ENCODE measurements at regions not wholly inside any gene's neighbourhood (a gene's known extent, or its start where the extent isn't known, plus 50 kb on each side); places are given as distances from the start of the nearest gene placed in this dataset.
"Not testable (repeated sequence)": the region's sequence is repeated elsewhere in the genome, so short reads cannot be mapped to it uniquely, and the experiment has no call there.

- peak; percentile 47 for DNase-seq (ENCODE audit: low spot score)
These were observed 465.1 kb upstream of the PCDH20 start for GRCh38 chr13:61880578-61881283.

- DNase-seq (ENCODE audit: low spot score): not testable (repeated sequence)
These were observed 462.9 kb upstream of the PCDH20 start for GRCh38 chr13:61878565-61878964.

GRCh38 chr13:61874970-61875579 lies 459.4 kb upstream of the PCDH20 start:
- DNase-seq (ENCODE audit: low spot score): no peak

GRCh38 chr13:61873717-61874116 lies 458.1 kb upstream of the PCDH20 start:
- DNase-seq (ENCODE audit: low spot score): no peak

GRCh38 chr13:61857198-61857597 lies 441.5 kb upstream of the PCDH20 start:
- DNase-seq (ENCODE audit: low spot score): no peak

- no peak for DNase-seq (ENCODE audit: low spot score)
These were observed 436.5 kb upstream of the PCDH20 start for GRCh38 chr13:61852116-61852619.

- DNase-seq (ENCODE audit: low spot score): no peak
These were observed 435.1 kb upstream of the PCDH20 start for GRCh38 chr13:61850794-61851193.

- DNase-seq (ENCODE audit: low spot score): no peak
These were observed 422.9 kb upstream of the PCDH20 start for GRCh38 chr13:61838568-61838967.

- DNase-seq (ENCODE audit: low spot score): no peak
These were observed 417.6 kb upstream of the PCDH20 start for GRCh38 chr13:61833228-61833627.

GRCh38 chr13:61831026-61831425 lies 415.4 kb upstream of the PCDH20 start:
- no peak for DNase-seq (ENCODE audit: low spot score)

- DNase-seq (ENCODE audit: low spot score): peak; percentile 8
These were observed 414.8 kb upstream of the PCDH20 start for GRCh38 chr13:61830475-61830874.

GRCh38 chr13:61824168-61824567 lies 408.5 kb upstream of the PCDH20 start:
- no peak for DNase-seq (ENCODE audit: low spot score)

GRCh38 chr13:61812286-61812685 lies 396.6 kb upstream of the PCDH20 start:
- DNase-seq (ENCODE audit: low spot score): no peak

GRCh38 chr13:61810065-61810464 lies 394.4 kb upstream of the PCDH20 start:
- no peak for DNase-seq (ENCODE audit: low spot score)

GRCh38 chr13:61797397-61797796 lies 381.7 kb upstream of the PCDH20 start:
- no peak for DNase-seq (ENCODE audit: low spot score)

- DNase-seq (ENCODE audit: low spot score): no peak
These were observed 379.9 kb upstream of the PCDH20 start for GRCh38 chr13:61795580-61795979.

- no peak for DNase-seq (ENCODE audit: low spot score)
These were observed 363.8 kb upstream of the PCDH20 start for GRCh38 chr13:61779456-61779855.

- no peak for DNase-seq (ENCODE audit: low spot score)
These were observed 362.9 kb upstream of the PCDH20 start for GRCh38 chr13:61778531-61778930.

GRCh38 chr13:61777899-61778298 lies 362.2 kb upstream of the PCDH20 start:
- no peak for DNase-seq (ENCODE audit: low spot score)

GRCh38 chr13:61777271-61777670 lies 361.6 kb upstream of the PCDH20 start:
- DNase-seq (ENCODE audit: low spot score): no peak

- no peak for DNase-seq (ENCODE audit: low spot score)
These were observed 359.3 kb upstream of the PCDH20 start for GRCh38 chr13:61774903-61775302.

GRCh38 chr13:61770681-61771080 lies 355.0 kb upstream of the PCDH20 start:
- no peak for DNase-seq (ENCODE audit: low spot score)

- DNase-seq (ENCODE audit: low spot score): no peak
These were observed 352.5 kb upstream of the PCDH20 start for GRCh38 chr13:61768175-61768574.

GRCh38 chr13:61766667-61767058 lies 351.0 kb upstream of the PCDH20 start:
- no peak for DNase-seq (ENCODE audit: low spot score)
